Kidney epithelial cell (primary cell): ENCODE measurements at regions not wholly inside any gene's neighbourhood (a gene's known extent, or its start where the extent isn't known, plus 50 kb on each side); places are given as distances from the start of the nearest gene placed in this dataset.

Source experiments
- DNase-seq: peaks from one replicate; pipeline ENCODE4 v3.0.0-alpha.2; 2010; ENCODE audit warnings: low read depth
- H3K27me3 ChIP-seq: 2 replicates; pipeline ENCODE4 v1.6.0; 2011; ENCODE audit warnings: low read length; ENCODE audit not compliant: control insufficient read depth, insufficient read depth
- H3K36me3 ChIP-seq: 2 replicates; pipeline ENCODE4 v1.5.1; 2011; ENCODE audit warnings: low read length; ENCODE audit not compliant: control insufficient read depth, insufficient read depth
- H3K4me3 ChIP-seq: 2 replicates; pipeline ENCODE4 v1.5.1; 2011; ENCODE audit warnings: low read depth, mild to moderate bottlenecking, control low read depth, low read length
- TF ChIP-seq, protein P1 (sequence below): IDR thresholded peaks from 2 replicates; pipeline ENCODE4 v1.5.1; 2011; ENCODE audit warnings: mild to moderate bottlenecking, moderate library complexity, low read length, control low read depth, inconsistent platforms; ENCODE audit not compliant: insufficient read depth, poor library complexity, severe bottlenecking

DNA sequence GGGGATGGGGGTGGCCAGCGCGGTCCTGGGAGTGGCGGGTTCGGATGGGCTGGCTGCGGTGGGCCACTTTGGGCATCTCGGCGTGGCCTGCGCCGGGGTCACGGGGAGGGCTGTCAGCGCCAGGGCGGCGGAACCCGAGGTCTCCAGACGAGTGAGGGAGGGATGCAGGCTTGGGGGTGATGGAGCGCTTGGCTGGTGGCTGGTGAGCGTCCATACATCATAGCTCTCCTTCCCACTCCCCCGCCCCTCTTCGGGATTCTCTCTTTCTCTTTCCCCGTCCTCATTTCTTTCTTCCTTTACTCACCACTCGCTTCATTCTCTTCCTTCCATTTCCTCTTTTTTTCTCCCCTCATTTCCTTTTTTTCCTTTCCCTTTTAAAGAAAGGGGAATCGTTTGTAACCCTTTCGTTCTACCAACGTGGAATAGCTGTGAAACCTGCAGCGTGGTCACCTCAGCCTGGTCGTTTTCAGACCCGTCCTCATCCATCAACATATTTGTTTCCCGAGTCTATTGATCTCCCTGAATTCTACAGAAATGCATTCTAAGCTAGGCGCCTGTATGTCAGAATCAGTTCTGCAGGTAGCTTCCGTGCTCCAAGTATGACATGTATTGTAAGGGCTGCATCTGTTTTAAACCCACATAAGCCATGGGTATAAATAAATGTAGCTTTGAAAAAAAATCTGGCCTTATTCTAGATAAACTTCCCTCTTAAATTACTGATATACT lies 260.3 kb upstream of the E2F7 start:
- H3K27me3 ChIP-seq = peaks cover 9% of the 10 kb centered on the region
- TF ChIP-seq, protein P1, sequence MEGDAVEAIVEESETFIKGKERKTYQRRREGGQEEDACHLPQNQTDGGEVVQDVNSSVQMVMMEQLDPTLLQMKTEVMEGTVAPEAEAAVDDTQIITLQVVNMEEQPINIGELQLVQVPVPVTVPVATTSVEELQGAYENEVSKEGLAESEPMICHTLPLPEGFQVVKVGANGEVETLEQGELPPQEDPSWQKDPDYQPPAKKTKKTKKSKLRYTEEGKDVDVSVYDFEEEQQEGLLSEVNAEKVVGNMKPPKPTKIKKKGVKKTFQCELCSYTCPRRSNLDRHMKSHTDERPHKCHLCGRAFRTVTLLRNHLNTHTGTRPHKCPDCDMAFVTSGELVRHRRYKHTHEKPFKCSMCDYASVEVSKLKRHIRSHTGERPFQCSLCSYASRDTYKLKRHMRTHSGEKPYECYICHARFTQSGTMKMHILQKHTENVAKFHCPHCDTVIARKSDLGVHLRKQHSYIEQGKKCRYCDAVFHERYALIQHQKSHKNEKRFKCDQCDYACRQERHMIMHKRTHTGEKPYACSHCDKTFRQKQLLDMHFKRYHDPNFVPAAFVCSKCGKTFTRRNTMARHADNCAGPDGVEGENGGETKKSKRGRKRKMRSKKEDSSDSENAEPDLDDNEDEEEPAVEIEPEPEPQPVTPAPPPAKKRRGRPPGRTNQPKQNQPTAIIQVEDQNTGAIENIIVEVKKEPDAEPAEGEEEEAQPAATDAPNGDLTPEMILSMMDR = no peak
- H3K4me3 ChIP-seq = peak overlapping the region; percentile 52
- H3K36me3 ChIP-seq = no peaks in the 10 kb centered on the region
- DNase-seq = no peak

DNA sequence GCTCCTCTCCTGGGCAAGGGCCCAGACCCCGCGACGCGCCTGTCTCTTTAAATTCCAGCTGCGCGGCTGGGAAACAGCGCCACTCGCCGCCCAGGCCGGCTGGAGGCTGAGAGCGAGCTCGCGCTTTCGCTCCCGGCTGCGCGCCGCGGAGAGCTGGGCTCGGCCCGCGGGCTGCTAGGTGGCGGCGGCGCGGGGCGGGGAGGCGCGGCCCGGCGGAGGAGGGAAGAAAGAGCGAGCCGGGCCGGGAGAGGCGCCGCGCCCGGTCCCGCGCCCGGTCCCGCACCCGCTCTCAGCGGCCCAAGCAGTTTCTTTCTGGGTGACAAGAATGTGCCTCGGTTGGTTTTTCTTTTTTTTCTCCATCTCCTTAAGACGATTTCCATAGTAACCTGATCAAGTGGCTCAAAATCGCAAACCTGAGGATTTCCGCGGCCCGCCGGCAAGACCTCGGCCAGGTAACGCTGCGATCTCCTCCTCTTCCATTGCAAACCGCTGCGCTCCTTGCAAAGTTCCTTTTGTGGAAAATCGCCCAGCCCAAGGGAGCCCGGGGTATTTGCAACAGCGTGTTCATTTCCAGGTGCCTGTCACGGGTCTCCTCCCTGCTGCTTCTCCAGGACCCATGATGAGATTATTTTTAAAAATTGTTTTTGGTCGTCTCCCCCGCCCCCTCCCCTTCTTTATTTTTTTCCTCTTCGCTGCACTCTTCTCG lies 259.5 kb upstream of the E2F7 start:
- Histone ChIP-seq H3K4me3 (peak overlapping the region; percentile 52), H3K27me3 (peaks cover 9% of the 10 kb centered on the region), H3K36me3 (no peaks in the 10 kb centered on the region)
- TF ChIP-seq, protein P1 = peak; percentile 54
- DNase-seq = no peak

DNA sequence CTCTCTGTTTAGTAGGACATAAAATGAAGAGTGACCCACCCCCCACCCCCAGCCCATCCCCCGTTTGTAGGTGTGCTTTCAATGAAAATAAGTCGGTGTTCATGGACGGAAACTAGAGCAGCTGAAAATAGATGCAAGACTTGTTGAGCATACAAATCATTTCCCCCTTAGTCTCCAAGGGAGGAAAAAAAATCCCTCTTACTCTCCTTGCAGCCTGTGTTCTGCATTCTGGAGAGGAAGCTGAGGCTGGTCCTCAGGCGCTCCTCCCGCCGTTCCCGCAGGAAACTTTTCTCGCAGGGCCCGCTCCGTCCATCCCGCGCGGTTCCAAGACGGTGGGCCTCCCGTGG lies 259.0 kb upstream of the E2F7 start:
- Histone ChIP-seq H3K27me3 (peaks cover 9% of the 10 kb centered on the region), H3K4me3 (peak overlapping the region; percentile 52), H3K36me3 (no peaks in the 10 kb centered on the region)
- no peak for DNase-seq
- TF ChIP-seq, protein P1 = no peak

DNA sequence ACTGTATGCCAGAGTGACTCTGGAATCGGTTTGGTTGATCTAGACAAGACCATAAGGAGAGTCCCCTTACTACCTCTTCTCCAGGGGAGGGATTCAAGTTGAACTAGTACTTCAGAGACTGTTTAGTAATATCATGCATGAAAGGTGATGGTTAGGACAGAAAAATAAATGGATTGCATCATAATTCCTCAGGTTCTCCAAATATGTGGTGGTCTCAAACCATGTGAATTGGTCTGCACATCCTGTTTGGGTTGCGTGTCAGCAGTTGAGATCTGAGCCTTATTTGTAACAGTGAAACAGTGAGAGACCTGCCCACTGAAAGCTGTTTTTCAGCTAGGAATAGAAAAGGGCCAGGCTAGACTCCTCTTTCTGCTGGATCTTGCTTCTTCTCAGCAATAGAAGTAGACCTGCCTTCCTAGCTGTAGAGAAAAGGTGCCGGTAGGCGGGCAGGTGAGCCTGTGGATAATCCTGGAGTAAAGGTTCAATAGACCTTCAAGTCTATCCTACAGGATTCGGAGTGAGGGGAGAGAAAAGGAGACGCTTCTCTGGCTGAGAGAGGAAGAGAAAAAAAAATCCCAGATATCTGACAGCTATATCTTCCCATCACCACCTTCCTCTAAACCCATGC lies 258.5 kb upstream of the E2F7 start:
- Histone ChIP-seq H3K36me3 (no peaks in the 10 kb centered on the region), H3K27me3 (peaks cover 9% of the 10 kb centered on the region), H3K4me3 (no peak overlapping the region)
- TF ChIP-seq, protein P1 = no peak
- no peak for DNase-seq

DNA sequence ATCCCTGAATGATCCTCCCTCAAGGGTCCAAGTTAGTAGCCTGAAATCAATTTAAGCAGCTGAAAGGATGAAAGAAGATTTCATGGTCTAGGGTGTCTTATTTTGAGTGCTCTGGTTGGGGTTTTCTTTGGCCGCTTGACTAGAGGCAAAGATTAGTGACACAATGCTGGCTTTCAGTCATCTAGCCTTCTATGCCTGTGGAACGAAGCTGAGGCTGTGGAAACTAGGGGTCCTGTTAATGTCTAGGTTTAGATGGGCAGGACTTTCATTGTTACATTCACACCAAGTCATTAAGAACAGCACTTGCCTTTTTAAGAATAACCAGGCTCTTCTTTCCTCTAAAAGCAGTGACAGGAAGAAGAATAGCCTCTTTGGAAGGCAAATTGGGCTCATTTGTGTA lies 253.8 kb upstream of the E2F7 start:
- DNase-seq = no peak
- TF ChIP-seq, protein P1 = no peak
- H3K27me3 ChIP-seq = no peaks in the 10 kb centered on the region
- no peaks in the 10 kb centered on the region for H3K36me3 ChIP-seq
- no peak overlapping the region for H3K4me3 ChIP-seq
